CD14-positive monocyte (primary cell): ENCODE measurements at regions not wholly inside any gene's neighbourhood (a gene's known extent, or its start where the extent isn't known, plus 50 kb on each side); places are given as distances from the start of the nearest gene placed in this dataset.

ENCODE experiments used
- DNase-seq, 3 donors: peaks; one replicate each; pipeline ENCODE4 v3.0.0-alpha.2; 2011 to 2022
- H2AFZ ChIP-seq: 2 replicates; pipeline ENCODE4 v1.6.0; 2012; ENCODE audit warnings: mild to moderate bottlenecking, low read depth, low read length, inconsistent platforms; ENCODE audit not compliant: insufficient read depth, poor library complexity, severe bottlenecking
- H3K27ac ChIP-seq, 2 donors: 1 replicate in 1 of 2; 2 replicates in 1 of 2; pipeline ENCODE4 v1.5.1; 2012 to 2013; ENCODE audit warnings: low read length in 2 of 2, control low read depth in 1 of 2, inconsistent platforms in 1 of 2, low read depth in 1 of 2, mild to moderate bottlenecking in 1 of 2
- H3K27me3 ChIP-seq, 2 donors: one replicate each; pipeline versions ENCODE4 v1.6.0 to v1.6.1; 2011 to 2013; ENCODE audit warnings: low read length in 2 of 2; ENCODE audit not compliant: control insufficient read depth in 2 of 2, insufficient read depth in 2 of 2
- H3K36me3 ChIP-seq, 2 donors: replicated peaks in 1 of 2; 1 replicate in 1 of 2; 2 replicates in 1 of 2; pipeline versions ENCODE4 v1.5.1 to v1.6.1; 2012 to 2013; ENCODE audit warnings: low read length in 2 of 2, control low read depth in 1 of 2, inconsistent platforms in 1 of 2, mild to moderate bottlenecking in 1 of 2; ENCODE audit not compliant: insufficient read depth in 2 of 2, control insufficient read depth in 1 of 2
- H3K4me1 ChIP-seq, 2 donors: 1 replicate in 1 of 2; 2 replicates in 1 of 2; pipeline versions ENCODE4 v1.5.1 to v1.6.1; 2012 to 2013; ENCODE audit warnings: low read length in 2 of 2, control low read depth in 1 of 2, inconsistent platforms in 1 of 2, mild to moderate bottlenecking in 1 of 2, moderate library complexity in 1 of 2; ENCODE audit not compliant: insufficient read depth in 2 of 2, control insufficient read depth in 1 of 2
- H3K4me2 ChIP-seq: replicated peaks from 2 replicates; pipeline ENCODE3; 2012; ENCODE audit warnings: low read length, moderate library complexity, mild to moderate bottlenecking; ENCODE audit not compliant: poor library complexity, severe bottlenecking; ENCODE audit errors: extremely low read depth
- H3K4me3 ChIP-seq, 3 experiments: fragments of 200-600 bp in 1 of 3; sonication (generic) in 1 of 3; replicated peaks in 1 of 3; 1 replicate in 2 of 3; 2 replicates in 1 of 3; pipeline ENCODE4 v1.5.1; 2011 to 2013; ENCODE audit warnings: low read length in 3 of 3, mild to moderate bottlenecking in 3 of 3, control low read depth in 2 of 3, low read depth in 2 of 3, inconsistent platforms in 1 of 3, moderate library complexity in 1 of 3
- H3K79me2 ChIP-seq: 2 replicates; pipeline ENCODE4 v1.6.0; 2012; ENCODE audit warnings: mild to moderate bottlenecking, control low read depth, inconsistent platforms, low read length, moderate library complexity; ENCODE audit not compliant: insufficient read depth
- H3K9ac ChIP-seq: 2 replicates; pipeline ENCODE4 v1.6.0; 2017; ENCODE audit warnings: low read length, mild to moderate bottlenecking; ENCODE audit not compliant: insufficient read depth, poor library complexity, severe bottlenecking
- H3K9me3 ChIP-seq, 2 donors: replicated peaks in 1 of 2; 1 replicate in 1 of 2; 2 replicates in 1 of 2; pipeline versions ENCODE4 v1.5.1 to v1.6.1; 2012 to 2013; ENCODE audit warnings: low read length in 2 of 2, control low read depth in 1 of 2; ENCODE audit not compliant: control insufficient read depth in 1 of 2, insufficient read depth in 1 of 2
- H4K20me1 ChIP-seq: 2 replicates; pipeline ENCODE4 v1.6.0; 2012; ENCODE audit warnings: mild to moderate bottlenecking, low read length, control low read depth, moderate library complexity; ENCODE audit not compliant: insufficient read depth
- H3K27ac Mint-ChIP-seq, 7 donors: one replicate each; pipeline ENCODE4 v1.8.0; 2020; ENCODE audit warnings: mild to moderate bottlenecking in 7 of 7, mixed read lengths in 7 of 7, moderate library complexity in 6 of 7, inconsistent platforms in 2 of 7
- H3K27me3 Mint-ChIP-seq, 3 donors: one replicate each; pipeline ENCODE4 v1.8.0; 2021 to 2022; ENCODE audit warnings: low read depth in 3 of 3, mild to moderate bottlenecking in 3 of 3, mixed read lengths in 3 of 3, moderate library complexity in 3 of 3, inconsistent platforms in 1 of 3
- H3K36me3 Mint-ChIP-seq, 2 donors: one replicate each; pipeline ENCODE4 v1.8.0; 2020; ENCODE audit warnings: mixed read lengths in 2 of 2, inconsistent platforms in 1 of 2, mild to moderate bottlenecking in 1 of 2
- H3K4me1 Mint-ChIP-seq: one replicate; pipeline ENCODE4 v1.8.0; 2020; ENCODE audit warnings: mild to moderate bottlenecking, mixed read lengths
- H3K4me3 Mint-ChIP-seq, 2 donors: one replicate each; pipeline ENCODE4 v1.8.0; 2020; ENCODE audit warnings: mild to moderate bottlenecking in 2 of 2, mixed read lengths in 2 of 2, moderate library complexity in 1 of 2
- H3K9me3 Mint-ChIP-seq, 7 donors: one replicate each; pipeline ENCODE4 v1.8.0; 2020 to 2022; ENCODE audit warnings: mixed read lengths in 7 of 7, mild to moderate bottlenecking in 6 of 7, moderate library complexity in 6 of 7, inconsistent platforms in 2 of 7
- CTCF ChIP-seq: fragments of 200-600 bp; IDR thresholded peaks from one replicate; pipeline ENCODE4 v1.8.0; 2022; ENCODE audit warnings: antibody characterized with exemption, mild to moderate bottlenecking
- WGBS: methylation state at CpG from one replicate; pipeline ENCODE4 v1.1.5; 2013; ENCODE audit warnings: missing lambda C conversion rate; ENCODE audit not compliant: insufficient coverage; 5-methylcytosine and 5-hydroxymethylcytosine counted together
- intact Hi-C, 2 donors: fragments of 100-400 bp; cut with micrococcal nuclease; formaldehyde crosslinking; loops; one replicate each; pipeline versions ENCODE4 v1.15.0 to v1.15.1; 2023

GRCh38 chr5:175795959-175796358 lies 75.4 kb upstream of the CPLX2 start:
- Mint-ChIP-seq H3K4me3 (peak overlapping the region in 1 of 2 donors; percentile 47), H3K27me3 (peaks cover 39 to 55% (median 52%) of the 10 kb centered on the region in 3 donors), H3K4me1 (peaks cover 7% of the 10 kb centered on the region), H3K27ac (no peak overlapping the region), H3K9me3 (peaks cover 1 to 12% (median 9%) of the 10 kb centered on the region in 7 donors), H3K36me3 (no peaks in the 10 kb centered on the region)
- no peak for TF ChIP-seq CTCF
- H3K9ac ChIP-seq = no peak overlapping the region
- H4K20me1 ChIP-seq = no peaks in the 10 kb centered on the region
- WGBS = 64% methylated on average over 3 of the region's 3 CpGs
- intact Hi-C loops = no loop called here
- no peak overlapping the region for H3K4me2 ChIP-seq
- no peak for DNase-seq
- peaks cover 39 to 42% of the 10 kb centered on the region in 2 donors for H3K27me3 ChIP-seq
- no peaks in the 10 kb centered on the region for H3K36me3 ChIP-seq
- H3K9me3 ChIP-seq = peaks cover 0 to 19% of the 10 kb centered on the region in 2 donors
- peaks cover 3 to 5% of the 10 kb centered on the region in 2 donors for H3K4me1 ChIP-seq
- no peak overlapping the region for H3K27ac ChIP-seq
- no peak overlapping the region for H2AFZ ChIP-seq
- H3K79me2 ChIP-seq = no peaks in the 10 kb centered on the region
- H3K4me3 ChIP-seq = no peak overlapping the region

GRCh38 chr5:175796536-175797499 lies 74.6 kb upstream of the CPLX2 start:
- no peaks in the 10 kb centered on the region for H3K79me2 ChIP-seq
- H3K4me2 ChIP-seq = no peak overlapping the region
- WGBS = 3% methylated on average over 99 of the region's 108 CpGs
- no peak overlapping the region for H2AFZ ChIP-seq
- no peak overlapping the region for H3K27ac ChIP-seq
- H3K9me3 Mint-ChIP-seq = peaks cover 1 to 12% (median 9%) of the 10 kb centered on the region in 7 donors
- intact Hi-C loops = no loop called here
- peaks cover 3 to 5% of the 10 kb centered on the region in 2 donors for H3K4me1 ChIP-seq
- TF ChIP-seq CTCF = no peak
- no peak overlapping the region for H3K4me3 ChIP-seq
- peaks cover 0 to 19% of the 10 kb centered on the region in 2 donors for H3K9me3 ChIP-seq
- peaks cover 7% of the 10 kb centered on the region for H3K4me1 Mint-ChIP-seq
- no peaks in the 10 kb centered on the region for H4K20me1 ChIP-seq
- no peak overlapping the region for H3K27ac Mint-ChIP-seq
- H3K27me3 Mint-ChIP-seq = peaks cover 39 to 56% (median 52%) of the 10 kb centered on the region in 3 donors
- no peaks in the 10 kb centered on the region for H3K36me3 Mint-ChIP-seq
- H3K4me3 Mint-ChIP-seq = peak overlapping the region in 1 of 2 donors; percentile 47
- no peak overlapping the region for H3K9ac ChIP-seq
- no peaks in the 10 kb centered on the region for H3K36me3 ChIP-seq
- DNase-seq = peak; percentile 22 to 30 (median 29)
- H3K27me3 ChIP-seq = peaks cover 39 to 42% of the 10 kb centered on the region in 2 donors
